NB4 (cell line): ENCODE measurements at regions not wholly inside any gene's neighbourhood (a gene's known extent, or its start where the extent isn't known, plus 50 kb on each side); places are given as distances from the start of the nearest gene placed in this dataset.

Experiments used
- DNase-seq: peaks from one replicate; pipeline ENCODE4 v3.0.0; 2010; ENCODE audit warnings: low read depth
- H3K4me3 ChIP-seq: one replicate; pipeline ENCODE4 v1.5.1; 2011; ENCODE audit warnings: mild to moderate bottlenecking, low read depth, low read length, moderate library complexity
- CTCF ChIP-seq: IDR thresholded peaks from one replicate; pipeline ENCODE4 v1.5.1; 2012; ENCODE audit warnings: low read depth, low read length
- MAX ChIP-seq: IDR thresholded peaks from 2 replicates; pipeline ENCODE4 v1.6.1; 2011; ENCODE audit warnings: low read depth, low read length
- MYC ChIP-seq: IDR thresholded peaks from 2 replicates; pipeline ENCODE4 v1.6.1; 2011; ENCODE audit warnings: low read depth, low read length
- POLR2A ChIP-seq: IDR thresholded peaks from 2 replicates; pipeline ENCODE4 v1.6.1; 2011; ENCODE audit warnings: mild to moderate bottlenecking; ENCODE audit not compliant: insufficient read length; ENCODE audit errors: extremely low read depth

- TF ChIP-seq MYC (no peak), CTCF (no peak), MAX (no peak), POLR2A (no peak)
- DNase-seq, result no peak
- no peak overlapping the region for H3K4me3 ChIP-seq
Observed at GRCh38 chr11:28820296-28820989, 712.3 kb downstream of the METTL15 start.

GRCh38 chr11:28819741-28820140, 711.6 kb downstream of the METTL15 start:
- no peak for TF ChIP-seq MYC
- TF ChIP-seq CTCF, result no peak
- no peak for TF ChIP-seq MAX
- TF ChIP-seq POLR2A, result no peak
- H3K4me3 ChIP-seq, result no peak overlapping the region
- no peak for DNase-seq

GRCh38 chr11:28815110-28815509, 706.9 kb downstream of the METTL15 start:
- no peak overlapping the region for H3K4me3 ChIP-seq
- no peak for DNase-seq
- TF ChIP-seq POLR2A, result no peak
- TF ChIP-seq MAX, result no peak
- no peak for TF ChIP-seq MYC
- no peak for TF ChIP-seq CTCF

- TF ChIP-seq MYC (no peak), MAX (no peak), POLR2A (no peak), CTCF (no peak)
- no peak overlapping the region for H3K4me3 ChIP-seq
- no peak for DNase-seq
Observed at GRCh38 chr11:28808771-28809170, 700.6 kb downstream of the METTL15 start.

- no peak overlapping the region for H3K4me3 ChIP-seq
- TF ChIP-seq MYC (no peak), CTCF (no peak), POLR2A (no peak), MAX (no peak)
- DNase-seq, result no peak
Observed at GRCh38 chr11:28799316-28799715, 691.1 kb downstream of the METTL15 start.

GRCh38 chr11:28798286-28798685, 690.1 kb downstream of the METTL15 start:
- TF ChIP-seq MYC, result no peak
- TF ChIP-seq POLR2A, result no peak
- no peak for TF ChIP-seq CTCF
- TF ChIP-seq MAX, result no peak
- H3K4me3 ChIP-seq, result no peak overlapping the region
- DNase-seq, result no peak
